ENCODE measurements at regions not wholly inside any gene's neighbourhood (a gene's known extent, or its start where the extent isn't known, plus 50 kb on each side); places are given as distances from the start of the nearest gene placed in this dataset.

DNA sequence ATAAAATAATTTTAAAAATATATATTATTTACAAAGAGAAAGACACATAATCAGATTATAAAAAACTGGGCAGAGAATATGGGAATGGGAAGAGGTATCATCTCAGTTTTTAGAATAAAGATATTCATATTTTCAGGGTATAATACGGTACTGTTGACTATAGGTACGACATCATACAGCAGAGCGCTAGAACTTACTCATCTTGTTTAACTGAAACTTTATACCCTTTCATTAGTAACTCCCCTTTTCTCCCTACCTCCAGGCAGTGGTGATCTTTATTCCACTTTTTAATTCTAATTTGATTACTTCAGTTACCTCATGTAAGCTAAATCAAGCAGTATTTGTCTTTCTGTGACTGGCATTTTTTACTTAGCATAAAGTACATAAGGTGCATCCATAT lies 742.1 kb downstream of the MTRR start:
- Mint-ChIP-seq H3K4me3 (no peak overlapping the region), H3K4me1 (ENCODE audit: low read depth) (no peaks in the 10 kb centered on the region), H3K36me3 (ENCODE audit: insufficient read depth in 2 of 2) (no peaks in the 10 kb centered on the region), H3K27ac (no peak overlapping the region), H3K27me3 (ENCODE audit: low read depth) (no peaks in the 10 kb centered on the region), H3K9me3 (peaks cover 7 to 9% of the 10 kb centered on the region in 2 donors)
- DNase-seq (no peak), ATAC-seq (replicated peaks in 1 of 2) (no peak)

DNA sequence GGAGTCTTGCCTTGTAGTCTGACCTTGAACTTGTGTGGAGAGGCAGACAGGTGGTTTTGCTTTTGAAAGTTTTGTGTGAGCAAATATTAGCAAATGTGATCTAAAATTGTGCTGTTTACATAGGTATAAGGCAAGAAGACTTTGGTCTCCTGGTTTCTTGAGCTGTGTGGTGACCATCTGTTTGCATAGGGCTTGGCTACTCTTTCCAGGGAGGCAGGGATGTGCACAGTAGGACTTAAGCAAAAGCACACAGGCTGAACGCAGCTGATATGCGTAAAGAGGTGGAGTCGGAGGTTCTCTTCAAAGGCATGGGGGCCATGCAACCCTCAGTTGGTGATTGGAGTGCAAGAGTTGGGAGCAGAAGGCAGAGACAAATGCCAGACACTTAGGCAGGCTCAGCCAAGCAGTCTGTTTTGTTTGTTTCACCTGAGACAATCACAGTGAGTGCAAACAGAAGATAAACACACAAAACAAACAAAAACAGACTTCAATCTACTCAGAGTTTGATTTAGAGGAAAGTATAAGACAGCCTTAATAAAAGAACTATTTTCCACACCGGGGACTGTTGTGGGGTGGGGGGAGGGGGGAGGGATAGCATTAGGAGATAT lies 744.2 kb downstream of the MTRR start:
- Mint-ChIP-seq H3K9me3 (peaks cover 7 to 10% of the 10 kb centered on the region in 2 donors), H3K27me3 (ENCODE audit: low read depth) (no peaks in the 10 kb centered on the region), H3K36me3 (ENCODE audit: insufficient read depth in 2 of 2) (no peaks in the 10 kb centered on the region), H3K4me1 (ENCODE audit: low read depth) (no peaks in the 10 kb centered on the region), H3K27ac (no peak overlapping the region), H3K4me3 (no peak overlapping the region)
- DNase-seq: no peak
- ATAC-seq (replicated peaks in 1 of 2): no peak

DNA sequence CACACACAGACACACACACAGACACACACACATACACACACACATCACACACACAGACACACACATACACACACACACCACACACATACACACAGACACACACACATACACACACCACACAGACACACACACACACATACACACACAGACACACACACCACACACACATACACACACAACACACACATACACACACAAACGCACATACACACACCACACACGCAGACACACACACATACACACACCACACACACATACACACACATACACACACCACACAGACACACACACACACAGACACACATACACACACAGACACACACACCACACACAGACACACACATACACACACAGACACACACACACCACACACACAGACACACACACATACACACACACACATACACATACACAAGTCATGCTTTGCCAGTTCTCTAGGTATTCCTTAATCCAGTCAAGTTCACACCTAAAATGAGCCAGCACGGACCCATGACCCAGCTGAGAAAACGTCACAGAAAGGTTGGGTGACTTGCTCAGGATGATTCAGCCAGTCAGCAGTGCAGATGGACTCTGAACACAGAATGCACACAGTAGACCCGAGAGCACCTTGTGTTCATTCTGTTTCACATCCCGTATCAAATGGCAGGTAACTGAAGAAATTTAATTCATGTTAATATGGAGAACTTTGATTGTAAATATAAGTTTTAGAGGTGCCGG lies 746.4 kb downstream of the MTRR start:
- H3K9me3 Mint-ChIP-seq: peaks cover 7 to 10% of the 10 kb centered on the region in 2 donors
- no peaks in the 10 kb centered on the region for H3K4me1 Mint-ChIP-seq (ENCODE audit: low read depth)
- H3K27ac Mint-ChIP-seq: no peak overlapping the region
- ATAC-seq (replicated peaks in 1 of 2) (no peak), DNase-seq (no peak)
- H3K27me3 Mint-ChIP-seq (ENCODE audit: low read depth): no peaks in the 10 kb centered on the region
- no peaks in the 10 kb centered on the region for H3K36me3 Mint-ChIP-seq (ENCODE audit: insufficient read depth in 2 of 2)
- no peak overlapping the region for H3K4me3 Mint-ChIP-seq

DNA sequence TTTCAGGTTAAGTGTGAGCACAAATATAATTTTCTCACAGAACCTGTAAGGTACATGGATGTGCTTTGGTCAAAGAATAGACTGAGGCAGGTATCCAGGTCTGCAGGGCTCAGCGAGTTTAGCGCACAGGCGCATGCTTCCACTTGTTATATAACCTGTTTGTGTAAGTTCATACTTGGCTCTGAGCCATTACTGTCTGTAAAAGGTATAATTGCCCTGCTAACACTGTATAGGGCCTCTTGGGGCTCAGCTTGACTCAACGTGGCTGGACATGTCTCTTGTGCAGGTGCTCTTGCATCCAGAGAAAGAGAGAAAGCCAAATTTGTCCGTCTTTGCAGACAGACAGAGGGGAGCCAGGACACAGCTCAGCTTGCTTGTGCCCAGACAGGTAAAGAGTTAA lies 759.6 kb downstream of the MTRR start:
- Mint-ChIP-seq H3K27ac (no peak overlapping the region), H3K4me1 (ENCODE audit: low read depth) (no peaks in the 10 kb centered on the region), H3K4me3 (no peak overlapping the region), H3K36me3 (ENCODE audit: insufficient read depth in 2 of 2) (no peaks in the 10 kb centered on the region), H3K27me3 (ENCODE audit: low read depth) (no peaks in the 10 kb centered on the region), H3K9me3 (peaks cover 6 to 13% of the 10 kb centered on the region in 2 donors)
- ATAC-seq (replicated peaks in 1 of 2): no peak
- no peak for DNase-seq

DNA sequence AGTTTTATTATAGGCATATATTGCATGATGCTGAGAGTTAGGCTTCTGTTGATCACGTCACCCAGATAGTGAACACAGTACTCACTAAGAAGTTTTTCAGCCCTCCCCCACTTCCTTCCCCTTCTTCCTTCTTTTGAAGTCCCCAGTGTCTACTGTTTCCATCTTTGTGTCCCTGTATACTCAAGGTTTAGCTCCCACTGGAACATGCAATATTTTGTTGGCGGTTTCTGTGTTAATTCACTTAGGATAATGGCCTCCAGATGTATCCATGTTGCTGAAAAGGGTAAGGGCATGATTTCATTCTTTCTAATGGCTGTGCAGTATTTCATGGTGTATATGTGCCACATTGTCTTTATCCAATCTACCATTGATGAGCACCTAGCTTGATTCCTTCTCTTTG lies 764.3 kb downstream of the MTRR start:
- Mint-ChIP-seq H3K36me3 (ENCODE audit: insufficient read depth in 2 of 2) (no peaks in the 10 kb centered on the region), H3K4me3 (no peak overlapping the region), H3K27me3 (ENCODE audit: low read depth) (no peaks in the 10 kb centered on the region), H3K27ac (no peak overlapping the region), H3K9me3 (peaks cover 6 to 12% of the 10 kb centered on the region in 2 donors), H3K4me1 (ENCODE audit: low read depth) (no peaks in the 10 kb centered on the region)
- ATAC-seq (replicated peaks in 1 of 2) (no peak), DNase-seq (no peak)

DNA sequence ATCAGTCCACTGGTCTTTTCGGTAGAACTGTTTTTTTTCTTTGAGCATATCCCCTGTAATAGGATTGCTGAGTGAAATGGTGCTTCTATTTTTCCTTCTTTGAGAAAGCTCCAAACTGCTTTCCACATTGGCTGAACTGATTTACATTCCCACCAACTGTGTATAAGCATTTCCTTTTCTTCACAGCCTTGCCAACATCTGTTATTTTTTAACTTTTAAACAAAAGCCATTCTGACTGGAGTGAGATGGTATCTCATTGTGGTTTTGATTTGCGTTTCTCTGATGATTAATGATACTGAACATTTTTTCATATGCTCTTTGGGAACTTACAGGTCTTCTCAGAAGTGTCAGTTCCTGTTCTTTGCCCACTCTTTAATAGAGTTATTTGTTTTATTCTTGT lies 764.7 kb downstream of the MTRR start:
- H3K4me1 Mint-ChIP-seq (ENCODE audit: low read depth): no peaks in the 10 kb centered on the region
- DNase-seq: no peak
- H3K27me3 Mint-ChIP-seq (ENCODE audit: low read depth): no peaks in the 10 kb centered on the region
- no peak overlapping the region for H3K27ac Mint-ChIP-seq
- ATAC-seq (replicated peaks in 1 of 2): no peak
- H3K4me3 Mint-ChIP-seq: no peak overlapping the region
- no peaks in the 10 kb centered on the region for H3K36me3 Mint-ChIP-seq (ENCODE audit: insufficient read depth in 2 of 2)
- peaks cover 6 to 12% of the 10 kb centered on the region in 2 donors for H3K9me3 Mint-ChIP-seq

DNA sequence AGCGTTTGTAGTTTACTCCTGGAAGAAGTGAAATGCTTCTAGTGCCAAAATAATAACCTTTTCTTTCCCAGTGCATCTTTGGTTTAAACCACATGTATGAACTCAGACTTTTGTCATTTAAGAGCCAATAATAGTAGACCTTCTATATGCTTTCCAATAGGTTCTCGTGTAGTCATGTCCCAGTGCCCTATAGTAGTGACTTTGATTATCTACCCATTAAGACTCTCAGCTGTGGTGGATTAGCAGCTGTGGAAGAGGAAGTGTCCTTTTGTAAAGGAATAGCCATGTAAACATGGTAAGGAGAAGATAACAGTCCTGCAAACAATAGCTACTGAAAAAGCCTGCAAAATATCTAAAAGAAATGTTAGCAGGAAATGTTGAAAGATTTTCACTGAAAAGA lies 765.3 kb downstream of the MTRR start:
- ATAC-seq (replicated peaks in 1 of 2) (no peak), DNase-seq (no peak)
- no peak overlapping the region for H3K4me3 Mint-ChIP-seq
- H3K27ac Mint-ChIP-seq: no peak overlapping the region
- no peaks in the 10 kb centered on the region for H3K36me3 Mint-ChIP-seq (ENCODE audit: insufficient read depth in 2 of 2)
- peaks cover 6 to 12% of the 10 kb centered on the region in 2 donors for H3K9me3 Mint-ChIP-seq
- H3K4me1 Mint-ChIP-seq (ENCODE audit: low read depth): no peaks in the 10 kb centered on the region
- H3K27me3 Mint-ChIP-seq (ENCODE audit: low read depth): no peaks in the 10 kb centered on the region

DNA sequence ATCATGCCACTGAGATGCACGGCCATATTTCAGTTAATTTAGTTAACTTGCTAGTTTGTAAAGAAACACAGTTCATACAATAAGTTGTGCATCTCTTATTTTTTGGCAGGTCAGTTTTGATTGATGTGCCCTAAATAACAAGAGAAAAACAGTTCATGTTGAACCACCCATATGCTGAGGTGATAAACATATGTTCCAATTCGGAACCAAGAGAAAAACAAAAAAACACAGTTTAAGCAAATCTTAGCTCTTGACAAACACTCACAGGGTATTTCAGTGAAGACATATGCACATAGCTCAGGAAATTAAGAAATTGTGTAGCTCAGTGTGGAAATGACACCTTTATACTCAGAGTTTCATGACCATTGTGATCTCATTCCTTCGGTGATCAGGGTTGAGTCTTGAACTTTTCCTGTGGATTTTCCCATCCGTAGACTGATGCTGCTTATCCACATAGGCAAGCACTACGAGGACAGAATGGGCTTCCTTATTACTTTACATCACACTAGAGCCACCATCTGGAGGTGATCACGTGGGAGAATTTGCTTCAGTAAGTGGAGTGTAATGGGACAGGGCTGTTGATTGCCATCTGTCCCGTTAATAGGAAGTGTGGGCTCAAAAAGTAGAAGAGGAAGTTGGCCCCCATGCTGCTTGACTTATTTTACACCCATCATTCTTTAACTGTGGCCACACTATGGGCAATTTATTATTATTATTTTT lies 773.0 kb downstream of the MTRR start:
- peaks cover 0 to 4% of the 10 kb centered on the region in 2 donors for H3K9me3 Mint-ChIP-seq
- H3K27me3 Mint-ChIP-seq (ENCODE audit: low read depth): no peaks in the 10 kb centered on the region
- ATAC-seq (replicated peaks in 1 of 2) (no peak), DNase-seq (no peak)
- no peak overlapping the region for H3K27ac Mint-ChIP-seq
- H3K4me3 Mint-ChIP-seq: no peak overlapping the region
- H3K36me3 Mint-ChIP-seq (ENCODE audit: insufficient read depth in 2 of 2): no peaks in the 10 kb centered on the region
- H3K4me1 Mint-ChIP-seq (ENCODE audit: low read depth): no peaks in the 10 kb centered on the region

DNA sequence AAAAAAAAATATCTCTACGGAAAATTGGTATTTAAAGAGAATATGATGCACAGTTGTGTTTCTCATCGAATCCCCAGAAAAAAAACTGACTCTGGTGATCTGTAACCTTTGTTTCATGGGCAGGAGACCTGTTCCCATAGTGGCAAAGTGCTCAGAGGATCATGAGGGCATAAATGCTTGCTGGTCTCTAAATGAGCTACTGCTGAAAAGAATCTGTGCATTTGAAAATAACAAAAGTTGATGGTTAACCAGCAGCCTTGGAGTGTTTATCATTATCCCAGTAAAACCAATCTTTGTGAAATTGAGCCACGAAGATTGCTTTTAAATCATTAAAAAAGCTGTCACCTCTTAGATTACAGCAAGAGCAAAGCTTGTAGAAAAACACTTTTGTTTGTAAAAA lies 775.4 kb downstream of the MTRR start:
- ATAC-seq (replicated peaks in 1 of 2) (no peak), DNase-seq (no peak)
- Mint-ChIP-seq H3K4me3 (no peak overlapping the region), H3K27me3 (ENCODE audit: low read depth) (no peaks in the 10 kb centered on the region), H3K9me3 (peaks cover 0 to 4% of the 10 kb centered on the region in 2 donors), H3K27ac (no peak overlapping the region), H3K36me3 (ENCODE audit: insufficient read depth in 2 of 2) (no peaks in the 10 kb centered on the region), H3K4me1 (ENCODE audit: low read depth) (no peaks in the 10 kb centered on the region)

DNA sequence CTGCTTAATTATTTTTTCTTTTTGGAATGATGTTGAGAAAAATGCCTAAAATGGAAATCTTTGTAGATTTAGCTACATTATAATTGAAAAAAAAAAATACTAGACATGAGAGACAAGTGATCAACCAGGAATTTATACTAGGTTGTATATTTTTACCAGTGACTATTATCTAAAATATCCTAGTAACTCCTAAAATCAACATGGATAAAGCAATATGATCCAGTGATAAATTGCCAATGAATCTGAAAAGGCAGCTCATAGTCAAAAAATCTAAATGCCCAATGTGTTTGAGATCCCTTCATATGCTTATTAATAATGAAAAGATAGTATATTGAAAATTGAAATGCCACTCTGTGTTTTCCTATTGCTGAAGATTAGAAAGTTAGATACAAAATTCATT lies 778.2 kb downstream of the MTRR start:
- Mint-ChIP-seq H3K4me1 (ENCODE audit: low read depth) (no peaks in the 10 kb centered on the region), H3K4me3 (no peak overlapping the region)

DNA sequence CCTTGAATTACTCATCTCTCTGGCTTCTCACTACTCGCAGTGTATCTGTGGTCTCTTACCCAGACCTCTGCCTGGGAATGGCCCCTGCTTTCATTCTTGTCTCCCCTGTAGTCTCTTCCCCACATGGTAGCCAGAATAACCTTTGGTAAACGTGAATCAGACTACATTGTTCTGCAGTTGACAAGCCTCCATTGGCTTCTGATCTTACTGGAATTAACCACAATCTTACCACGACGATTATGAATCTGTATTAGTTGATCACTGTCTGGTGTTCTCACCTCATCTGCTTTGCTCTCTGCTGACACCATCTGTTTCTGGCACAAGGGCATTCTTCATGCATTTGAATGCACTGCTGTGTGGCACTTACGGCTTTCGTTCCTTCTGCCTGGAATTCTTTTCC lies 781.2 kb downstream of the MTRR start:
- Mint-ChIP-seq H3K4me1 (ENCODE audit: low read depth) (no peaks in the 10 kb centered on the region), H3K36me3 (ENCODE audit: insufficient read depth in 2 of 2) (peaks cover 0 to 2% of the 10 kb centered on the region in 2 donors), H3K4me3 (no peak overlapping the region), H3K27ac (no peak overlapping the region), H3K9me3 (peaks cover 5 to 8% of the 10 kb centered on the region in 2 donors), H3K27me3 (ENCODE audit: low read depth) (no peaks in the 10 kb centered on the region)
- peak in 1 of 2 donors; percentile 41 for ATAC-seq (replicated peaks in 1 of 2)
- no peak for DNase-seq

More for the DNA sequence above, 778.2 kb downstream of the MTRR start:
- H3K9me3 Mint-ChIP-seq: peaks cover 5 to 9% of the 10 kb centered on the region in 2 donors
- no peak overlapping the region for H3K27ac Mint-ChIP-seq
- no peak for DNase-seq
- no peak for ATAC-seq (replicated peaks in 1 of 2)
- no peaks in the 10 kb centered on the region for H3K27me3 Mint-ChIP-seq (ENCODE audit: low read depth)
- peaks cover 0 to 2% of the 10 kb centered on the region in 2 donors for H3K36me3 Mint-ChIP-seq (ENCODE audit: insufficient read depth in 2 of 2)

DNA sequence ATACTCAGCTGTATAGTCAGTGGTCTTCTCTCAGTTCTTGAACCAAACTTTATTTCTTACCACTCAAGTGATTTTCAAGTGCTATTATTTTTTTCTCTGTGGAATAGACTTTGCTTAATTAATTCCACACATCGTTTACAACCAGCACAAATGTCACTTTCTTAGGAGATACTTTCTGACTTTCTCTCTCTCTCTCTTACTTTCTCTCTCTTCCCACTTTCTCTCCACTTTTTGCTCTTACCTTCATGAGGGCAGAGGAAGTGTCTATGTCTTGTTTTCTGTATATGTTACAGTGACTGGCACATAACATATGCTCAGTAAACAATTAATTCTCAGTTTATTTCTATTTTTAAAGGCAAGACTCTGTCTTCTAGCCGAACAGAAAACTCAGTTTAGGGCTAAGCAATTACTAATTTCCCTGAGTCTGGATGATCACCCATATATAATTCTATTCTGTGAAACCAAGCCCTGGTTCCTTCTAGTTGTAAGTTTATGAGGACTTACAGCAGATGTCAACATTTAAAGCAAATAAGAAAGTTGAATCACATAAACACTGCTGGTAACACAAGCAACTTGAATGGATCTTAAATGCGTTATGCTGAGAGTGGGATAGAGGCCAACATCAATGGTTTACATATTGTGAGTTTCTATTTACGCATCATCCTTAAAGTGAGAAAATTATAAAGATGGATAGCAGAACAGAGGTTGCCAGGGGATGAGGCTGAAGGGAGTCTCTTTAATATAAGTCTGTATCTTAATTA lies 791.4 kb downstream of the MTRR start:
- Mint-ChIP-seq H3K4me1 (ENCODE audit: low read depth) (no peaks in the 10 kb centered on the region), H3K27ac (no peak overlapping the region), H3K27me3 (ENCODE audit: low read depth) (no peaks in the 10 kb centered on the region), H3K9me3 (peaks cover 0 to 7% of the 10 kb centered on the region in 2 donors), H3K4me3 (no peak overlapping the region), H3K36me3 (ENCODE audit: insufficient read depth in 2 of 2) (no peaks in the 10 kb centered on the region)
- DNase-seq: no peak
- no peak for ATAC-seq (replicated peaks in 1 of 2)

DNA sequence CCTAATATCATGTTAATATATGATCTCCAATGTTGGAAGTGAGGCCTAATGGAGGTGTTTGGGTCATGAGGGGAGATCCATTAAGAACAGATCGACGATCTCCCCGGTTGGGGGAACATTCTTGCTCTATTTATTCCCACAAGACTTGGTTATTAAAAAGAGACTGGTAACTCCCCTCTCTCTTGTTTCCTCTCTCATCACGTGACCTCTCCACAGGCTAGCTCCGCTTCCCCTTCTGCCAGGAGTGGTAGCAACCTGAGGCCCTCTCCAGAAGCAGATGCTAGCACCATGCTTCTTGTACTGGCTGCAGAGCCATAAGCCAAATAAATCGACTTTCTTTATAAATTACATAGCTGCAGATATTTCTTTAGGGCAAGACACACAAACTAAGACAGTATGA lies 794.4 kb downstream of the MTRR start:
- H3K27me3 Mint-ChIP-seq (ENCODE audit: low read depth): no peaks in the 10 kb centered on the region
- H3K9me3 Mint-ChIP-seq: peaks cover 0 to 4% of the 10 kb centered on the region in 2 donors
- no peaks in the 10 kb centered on the region for H3K4me1 Mint-ChIP-seq (ENCODE audit: low read depth)
- no peak overlapping the region for H3K4me3 Mint-ChIP-seq
- H3K36me3 Mint-ChIP-seq (ENCODE audit: insufficient read depth in 2 of 2): no peaks in the 10 kb centered on the region
- no peak overlapping the region for H3K27ac Mint-ChIP-seq
- ATAC-seq (replicated peaks in 1 of 2): no peak
- DNase-seq: no peak
